GDM1 (cell line): ENCODE measurements at regions not wholly inside any gene's neighbourhood (a gene's known extent, or its start where the extent isn't known, plus 50 kb on each side); places are given as distances from the start of the nearest gene placed in this dataset.

ENCODE experiments used
- DNase-seq: peaks from one replicate; lab custom pipeline; 2025; lab: John Stamatoyannopoulos, UW

- DNase-seq = no peak
These were observed 890.1 kb downstream of the GALC start for GRCh38 chr14:87102811-87103378.

- DNase-seq = no peak
These were observed 896.0 kb downstream of the GALC start for GRCh38 chr14:87097015-87097414.

DNA sequence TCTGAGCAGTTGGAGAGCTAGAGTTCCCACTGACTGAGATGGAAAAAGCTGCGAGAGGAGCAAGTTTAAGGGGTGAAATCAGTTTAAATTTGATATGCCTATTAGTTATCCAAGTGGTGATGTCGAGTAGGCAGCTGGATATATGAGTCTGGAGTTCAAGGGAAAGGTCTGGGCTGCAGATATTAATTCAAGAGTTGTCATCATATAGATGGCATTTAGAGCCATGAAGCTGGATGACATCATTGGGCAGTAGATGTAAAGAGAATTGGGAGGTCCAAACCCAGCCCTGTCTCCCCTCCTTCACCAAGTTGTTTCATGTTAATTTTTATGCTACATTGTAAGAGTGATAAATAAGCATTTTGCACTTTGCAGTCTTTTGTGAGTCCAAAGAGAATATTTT is 898.1 kb downstream of the GALC start:
- DNase-seq = no peak

GRCh38 chr14:87088588-87088987 is 904.4 kb downstream of the GALC start:
- DNase-seq = no peak

GRCh38 chr14:87087881-87088280 is 905.1 kb downstream of the GALC start:
- no peak for DNase-seq

DNA sequence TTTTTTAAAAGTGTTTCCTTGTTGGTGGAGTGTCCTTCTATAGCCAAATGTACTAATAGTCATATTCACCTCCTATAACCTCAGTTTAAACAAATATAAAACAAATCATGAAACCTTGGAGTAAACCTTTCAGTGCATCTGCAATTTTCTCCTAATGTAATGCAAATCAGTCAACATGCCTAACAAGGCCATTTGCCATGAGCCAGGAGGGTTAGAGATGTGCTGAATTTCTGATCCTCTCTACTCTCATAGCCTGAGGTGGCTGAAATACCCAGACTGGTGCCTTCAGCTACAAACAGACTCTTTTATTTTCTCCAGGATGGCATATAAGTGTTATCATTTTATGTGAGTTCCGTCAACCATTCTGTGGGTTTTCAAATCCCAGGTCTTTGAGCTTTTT is 908.1 kb downstream of the GALC start:
- no peak for DNase-seq

DNA sequence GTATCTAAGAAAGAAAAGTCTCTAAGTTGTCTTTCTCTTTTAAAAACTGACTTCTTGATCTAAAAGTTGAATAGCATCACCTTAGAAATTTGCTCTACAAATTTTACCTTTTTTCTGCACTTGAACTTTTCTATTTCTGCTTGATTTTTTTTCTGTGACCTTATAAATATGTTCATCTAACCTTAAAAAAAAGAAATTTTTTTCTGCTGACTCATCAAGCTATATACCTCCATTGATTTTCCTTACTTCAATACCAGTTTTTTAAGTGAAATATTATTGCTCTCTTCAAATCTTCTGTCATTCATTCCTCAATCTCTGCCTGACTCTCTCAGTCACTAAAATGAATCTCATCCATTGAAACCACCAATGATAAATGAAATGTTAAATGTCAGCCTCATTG is 910.1 kb downstream of the GALC start:
- DNase-seq = no peak

DNA sequence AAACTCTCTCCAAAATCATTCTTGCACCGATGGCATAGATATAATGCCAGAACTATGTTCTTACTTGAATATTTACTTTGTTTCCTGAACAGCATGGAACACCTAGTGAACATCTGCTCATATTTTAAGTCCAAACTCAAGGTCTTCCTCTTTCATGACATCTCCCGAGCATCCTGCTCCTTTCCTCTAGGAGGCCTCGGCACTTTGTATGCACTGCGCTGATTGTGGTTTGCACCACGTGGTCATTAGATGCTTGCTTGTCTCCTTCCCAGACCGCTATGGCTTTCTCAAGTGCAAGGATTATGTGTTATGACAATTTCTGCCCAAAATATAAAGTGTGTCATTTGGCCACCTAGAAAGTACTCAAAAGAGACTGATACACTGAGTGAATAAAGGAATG is 912.0 kb downstream of the GALC start:
- no peak for DNase-seq

DNA sequence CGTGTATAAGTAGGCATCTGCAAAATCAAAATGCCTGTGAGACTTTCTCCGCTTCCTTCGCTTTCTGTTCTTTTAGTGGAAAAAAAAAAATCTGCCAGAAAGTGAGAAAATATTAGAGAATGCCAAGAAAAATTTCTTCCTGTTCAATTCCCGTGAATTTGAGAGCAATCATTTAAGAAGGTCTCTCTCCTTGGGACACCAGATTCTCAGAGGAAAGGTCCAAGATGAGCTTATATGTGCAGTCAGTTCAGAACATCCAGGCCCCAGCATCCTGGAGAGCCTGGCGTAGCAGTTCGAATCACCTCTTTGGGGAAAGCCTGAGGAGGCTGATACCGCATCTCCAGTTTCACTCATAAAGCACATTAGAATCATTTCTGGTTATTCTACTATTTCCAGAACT is 912.8 kb downstream of the GALC start:
- DNase-seq = no peak

GRCh38 chr14:87079416-87079815 is 913.6 kb downstream of the GALC start:
- no peak for DNase-seq

DNA sequence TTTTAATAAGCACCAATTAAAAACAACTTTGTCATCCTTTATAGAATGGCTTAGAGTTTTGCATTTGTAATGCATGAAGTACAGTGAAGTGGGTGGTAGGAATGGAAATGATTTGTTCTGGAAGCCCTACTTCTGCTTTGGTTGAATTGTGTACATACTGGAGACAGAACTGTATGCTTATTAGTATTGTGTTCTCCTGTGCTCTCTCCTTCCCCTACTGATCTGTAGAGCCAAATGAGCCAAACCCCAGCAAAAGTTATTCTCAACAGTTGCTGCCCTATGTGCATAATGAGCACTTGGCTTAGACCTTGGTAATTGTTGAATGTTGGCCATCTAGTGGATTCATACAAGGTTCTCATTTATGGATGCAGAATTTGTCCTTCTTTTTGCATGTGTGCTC is 916.1 kb downstream of the GALC start:
- no peak for DNase-seq

GRCh38 chr14:87076146-87076545 is 916.8 kb downstream of the GALC start:
- DNase-seq = no peak

- DNase-seq = no peak
These were observed 919.0 kb downstream of the GALC start for GRCh38 chr14:87073880-87074570.

DNA sequence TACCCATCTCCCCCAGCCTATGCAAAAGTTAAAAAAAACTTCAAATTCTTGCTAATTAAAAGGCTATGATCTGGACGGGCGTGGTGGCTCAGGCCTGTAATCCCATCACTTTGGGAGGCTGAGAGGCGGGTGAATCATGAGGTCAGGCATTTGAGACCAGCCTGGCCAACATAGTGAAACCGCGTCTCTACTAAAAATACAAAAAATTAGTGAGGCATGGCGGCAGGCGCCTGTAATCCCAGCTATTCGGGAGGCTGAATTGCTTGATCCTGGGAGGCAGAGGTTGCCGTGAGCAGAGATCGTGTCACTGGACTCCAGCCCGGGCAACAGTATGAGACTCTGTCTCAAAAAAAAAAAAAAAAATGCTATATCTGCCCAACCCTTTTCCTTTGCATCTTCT is 925.4 kb downstream of the GALC start:
- DNase-seq = no peak

GRCh38 chr14:87067061-87067460 is 925.9 kb downstream of the GALC start:
- DNase-seq = no peak

- no peak for DNase-seq
These were observed 926.7 kb downstream of the GALC start for GRCh38 chr14:87066221-87066817.

DNA sequence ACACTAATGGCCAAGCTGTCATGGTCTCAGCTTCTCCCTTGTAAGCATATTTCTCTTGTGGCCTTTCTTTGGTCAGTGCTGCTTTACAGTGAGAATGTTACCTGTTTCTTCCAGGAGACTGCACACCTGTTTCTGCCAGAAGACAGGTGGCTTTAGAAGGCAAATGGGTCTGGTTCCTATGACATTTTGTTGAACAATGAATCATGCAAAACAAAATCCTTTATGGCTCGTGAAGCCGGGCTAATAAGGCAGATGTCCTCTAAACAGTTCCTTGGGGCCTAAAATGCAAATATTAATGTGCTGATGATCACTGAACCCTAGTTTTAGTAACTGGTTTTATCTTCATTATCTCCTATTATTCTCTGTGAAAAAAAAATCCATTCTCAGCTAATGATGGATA is 927.6 kb downstream of the GALC start:
- no peak for DNase-seq

- DNase-seq = no peak
These were observed 929.8 kb downstream of the GALC start for GRCh38 chr14:87063181-87063580.

- no peak for DNase-seq
These were observed 932.6 kb downstream of the GALC start for GRCh38 chr14:87060405-87060804.

DNA sequence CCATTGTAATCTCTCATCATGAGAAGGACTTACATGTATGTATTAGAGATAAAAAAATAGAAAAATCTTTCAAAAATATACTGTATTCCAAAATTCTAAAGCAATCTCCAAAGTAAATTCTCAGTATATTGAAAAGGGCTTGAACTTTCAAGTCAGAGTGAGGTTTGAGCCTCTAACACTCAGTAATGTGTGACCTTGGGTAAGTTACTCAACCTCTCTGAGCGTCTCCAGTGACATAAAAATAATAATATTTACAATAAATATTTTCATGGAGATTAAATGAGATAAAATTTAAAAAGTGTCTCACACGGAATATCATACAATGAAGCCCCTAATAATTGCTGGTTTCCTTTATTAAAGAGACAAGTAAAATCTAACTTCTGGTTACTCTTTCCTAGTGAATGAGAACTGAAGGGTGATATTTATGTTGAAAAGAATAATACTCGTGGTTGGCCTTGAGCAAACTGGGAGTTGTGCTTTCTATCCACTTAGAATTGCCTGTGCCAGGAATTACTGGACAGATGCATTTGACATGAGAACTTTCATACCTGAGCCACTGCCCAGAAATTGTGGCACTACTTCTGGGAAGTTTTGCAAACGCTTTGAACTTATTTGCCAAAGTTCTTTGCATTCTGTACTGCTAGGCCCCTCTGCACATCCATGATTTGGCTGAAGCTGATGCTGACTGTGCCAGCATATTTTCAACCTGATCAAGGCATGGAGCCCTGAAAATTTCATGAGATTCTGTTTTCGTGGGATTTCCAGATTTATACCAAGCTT is 933.7 kb downstream of the GALC start:
- no peak for DNase-seq

DNA sequence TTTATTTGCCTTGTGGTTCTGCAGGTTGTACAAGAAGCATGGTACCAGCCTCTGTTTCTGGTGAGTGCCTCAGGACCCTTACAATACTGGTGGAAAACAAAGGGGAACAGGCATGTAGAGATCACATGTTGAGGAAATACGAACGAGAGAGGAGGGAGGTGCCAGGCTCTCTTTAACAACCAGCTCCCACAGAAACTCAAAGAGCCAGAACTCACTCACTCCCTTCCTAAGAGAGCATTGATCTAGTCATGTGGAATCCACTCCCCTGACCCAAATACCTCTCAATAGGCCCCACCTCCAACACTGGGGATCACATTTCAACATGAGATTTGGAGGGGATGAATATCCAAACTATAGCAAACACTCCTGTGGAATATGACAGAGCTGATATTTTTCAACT is 938.0 kb downstream of the GALC start:
- no peak for DNase-seq

DNA sequence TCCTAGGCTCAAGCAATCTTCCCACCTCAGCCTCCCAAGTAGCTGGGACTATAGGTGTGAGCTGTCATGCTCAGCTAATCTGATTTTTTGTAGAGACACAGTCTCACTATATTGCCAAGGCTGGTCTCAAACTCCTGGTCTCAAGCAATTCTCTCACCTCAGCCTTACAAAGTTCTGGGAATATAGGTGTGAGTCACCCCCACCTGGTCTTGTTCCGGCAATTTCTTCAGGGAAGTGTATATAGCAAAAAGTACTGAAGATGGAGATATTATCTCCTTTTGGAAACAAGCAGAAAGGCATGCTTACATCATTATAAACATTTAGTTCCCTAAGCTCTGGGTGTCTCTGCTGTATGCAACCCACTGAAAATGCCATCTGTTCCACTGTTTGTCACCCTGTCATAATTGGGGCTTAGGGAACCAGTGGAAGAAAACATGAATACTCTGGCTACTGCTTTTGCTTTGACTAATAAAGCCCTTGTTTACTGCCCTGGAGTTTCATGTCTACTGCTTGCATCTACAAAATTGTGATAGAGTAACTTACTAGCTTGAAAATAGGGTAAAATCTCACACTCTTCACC is 940.2 kb downstream of the GALC start:
- DNase-seq = no peak

GRCh38 chr14:87050421-87050820 is 942.6 kb downstream of the GALC start:
- DNase-seq = no peak
